ENCODE measurements at regions not wholly inside any gene's neighbourhood (a gene's known extent, or its start where the extent isn't known, plus 50 kb on each side); places are given as distances from the start of the nearest gene placed in this dataset.
A peak's percentile ranks its signal among the peaks of the same experiment; 100 is the strongest.

- intact Hi-C loops (cut with micrococcal nuclease): no loop called here
- Mint-ChIP-seq H3K27ac (no peak overlapping the region), H3K4me3 (no peak overlapping the region)
Observed at GRCh38 chr11:8777907-8778767, 95.5 kb downstream of the RPL27A start.

GRCh38 chr11:8779107-8779506, 96.5 kb downstream of the RPL27A start:
- intact Hi-C loops (cut with micrococcal nuclease): no loop called here
- Histone ChIP-seq H3K36me3 (ENCODE audit: control insufficient read depth in 2 of 3, insufficient read depth in 3 of 3, low read length in 3 of 3) (no peaks in the 10 kb centered on the region), H3K4me1 (ENCODE audit: control insufficient read depth in 2 of 2, insufficient read depth in 2 of 2, low read length in 2 of 2) (no peaks in the 10 kb centered on the region), H3K9me3 (ENCODE audit: control insufficient read depth in 2 of 3, low read length in 3 of 3) (no peaks in the 10 kb centered on the region), H3K4me3 (ENCODE audit: low read length) (no peak overlapping the region), H3K27me3 (ENCODE audit: control insufficient read depth in 2 of 2, insufficient read depth in 2 of 2, low read length in 2 of 2) (no peaks in the 10 kb centered on the region), H3K27ac (ENCODE audit: low read depth, low read length) (no peak overlapping the region)
- ChIA-PET POLR2A (no interaction called here), CTCF (no interaction called here)
- Mint-ChIP-seq H3K4me1 (peaks cover 0 to 3% (median 0%) of the 10 kb centered on the region in 7 donors), H3K27ac (no peak overlapping the region), H3K9me3 (no peaks in the 10 kb centered on the region), H3K4me3 (no peak overlapping the region), H3K36me3 (no peaks in the 10 kb centered on the region), H3K27me3 (peaks cover 8 to 31% (median 12%) of the 10 kb centered on the region in 5 donors)
- DNase-seq (no peak), ATAC-seq (peak; percentile 48)

More at GRCh38 chr11:8777907-8778767, 95.5 kb downstream of the RPL27A start:
- DNase-seq (no peak), ATAC-seq (peak; percentile 26)
- Histone ChIP-seq H3K4me1 (ENCODE audit: control insufficient read depth in 2 of 2, insufficient read depth in 2 of 2, low read length in 2 of 2) (no peaks in the 10 kb centered on the region), H3K27ac (ENCODE audit: low read depth, low read length) (no peak overlapping the region), H3K9me3 (ENCODE audit: control insufficient read depth in 2 of 3, low read length in 3 of 3) (no peaks in the 10 kb centered on the region), H3K4me3 (ENCODE audit: low read length) (no peak overlapping the region), H3K27me3 (ENCODE audit: control insufficient read depth in 2 of 2, insufficient read depth in 2 of 2, low read length in 2 of 2) (no peaks in the 10 kb centered on the region), H3K36me3 (ENCODE audit: control insufficient read depth in 2 of 3, insufficient read depth in 3 of 3, low read length in 3 of 3) (no peaks in the 10 kb centered on the region)
- ChIA-PET CTCF (interaction anchor here (0.7 kb wide), 1 partner anchor 182 kb away, joined by 3 read pairs; no protein-coding TSS in a partner anchor), POLR2A (no interaction called here)
- Mint-ChIP-seq H3K36me3 (no peaks in the 10 kb centered on the region), H3K4me1 (peaks cover 0 to 3% (median 0%) of the 10 kb centered on the region in 7 donors), H3K27me3 (peaks cover 8 to 22% (median 12%) of the 10 kb centered on the region in 5 donors), H3K9me3 (no peaks in the 10 kb centered on the region)

GRCh38 chr11:8779732-8780131, 97.1 kb downstream of the RPL27A start:
- no peak overlapping the region for H3K4me3 ChIP-seq (ENCODE audit: low read length)
- Mint-ChIP-seq H3K9me3 (no peaks in the 10 kb centered on the region), H3K36me3 (no peaks in the 10 kb centered on the region), H3K4me3 (no peak overlapping the region), H3K4me1 (no peaks in the 10 kb centered on the region), H3K27me3 (peaks cover 8 to 32% (median 12%) of the 10 kb centered on the region in 5 donors), H3K27ac (no peak overlapping the region)
- H3K9me3 ChIP-seq (ENCODE audit: control insufficient read depth in 2 of 3, low read length in 3 of 3): no peaks in the 10 kb centered on the region
- ChIA-PET POLR2A (no interaction called here), CTCF (no interaction called here)
- no peak overlapping the region for H3K27ac ChIP-seq (ENCODE audit: low read depth, low read length)
- no peaks in the 10 kb centered on the region for H3K4me1 ChIP-seq (ENCODE audit: control insufficient read depth in 2 of 2, insufficient read depth in 2 of 2, low read length in 2 of 2)
- ATAC-seq (no peak), DNase-seq (no peak)
- H3K27me3 ChIP-seq (ENCODE audit: control insufficient read depth in 2 of 2, insufficient read depth in 2 of 2, low read length in 2 of 2): no peaks in the 10 kb centered on the region
- intact Hi-C loops (cut with micrococcal nuclease): no loop called here
- H3K36me3 ChIP-seq (ENCODE audit: control insufficient read depth in 2 of 3, insufficient read depth in 3 of 3, low read length in 3 of 3): no peaks in the 10 kb centered on the region

- Mint-ChIP-seq H3K27me3 (peaks cover 8 to 33% (median 12%) of the 10 kb centered on the region in 5 donors), H3K36me3 (no peaks in the 10 kb centered on the region), H3K9me3 (no peaks in the 10 kb centered on the region), H3K4me1 (peaks cover 0 to 5% (median 0%) of the 10 kb centered on the region in 7 donors), H3K4me3 (no peak overlapping the region), H3K27ac (no peak overlapping the region)
- ChIA-PET POLR2A (no interaction called here), CTCF (no interaction called here)
- H3K4me3 ChIP-seq (ENCODE audit: low read length): no peak overlapping the region
- H3K27ac ChIP-seq (ENCODE audit: low read depth, low read length): no peak overlapping the region
- H3K4me1 ChIP-seq (ENCODE audit: control insufficient read depth in 2 of 2, insufficient read depth in 2 of 2, low read length in 2 of 2): no peaks in the 10 kb centered on the region
- H3K9me3 ChIP-seq (ENCODE audit: control insufficient read depth in 2 of 3, low read length in 3 of 3): no peaks in the 10 kb centered on the region
- no peak for DNase-seq
- intact Hi-C loops (cut with micrococcal nuclease): no loop called here
- ATAC-seq: no peak
- H3K27me3 ChIP-seq (ENCODE audit: control insufficient read depth in 2 of 2, insufficient read depth in 2 of 2, low read length in 2 of 2): no peaks in the 10 kb centered on the region
- H3K36me3 ChIP-seq (ENCODE audit: control insufficient read depth in 2 of 3, insufficient read depth in 3 of 3, low read length in 3 of 3): no peaks in the 10 kb centered on the region
Observed at GRCh38 chr11:8784954-8785353, 102.4 kb downstream of the RPL27A start.

- ChIA-PET POLR2A (no interaction called here), CTCF (no interaction called here)
- Histone ChIP-seq H3K9me3 (ENCODE audit: control insufficient read depth in 2 of 3, low read length in 3 of 3) (no peaks in the 10 kb centered on the region), H3K4me3 (ENCODE audit: low read length) (no peak overlapping the region), H3K27me3 (ENCODE audit: control insufficient read depth in 2 of 2, insufficient read depth in 2 of 2, low read length in 2 of 2) (no peaks in the 10 kb centered on the region), H3K27ac (ENCODE audit: low read depth, low read length) (no peak overlapping the region), H3K4me1 (ENCODE audit: control insufficient read depth in 2 of 2, insufficient read depth in 2 of 2, low read length in 2 of 2) (no peaks in the 10 kb centered on the region), H3K36me3 (ENCODE audit: control insufficient read depth in 2 of 3, insufficient read depth in 3 of 3, low read length in 3 of 3) (no peaks in the 10 kb centered on the region)
- intact Hi-C loops (cut with micrococcal nuclease): no loop called here
- no peak for DNase-seq
- no peak for ATAC-seq
- Mint-ChIP-seq H3K4me3 (no peak overlapping the region), H3K27ac (no peak overlapping the region), H3K4me1 (peaks cover 0 to 5% (median 0%) of the 10 kb centered on the region in 7 donors), H3K27me3 (peaks cover 6 to 29% (median 7%) of the 10 kb centered on the region in 5 donors), H3K36me3 (no peaks in the 10 kb centered on the region), H3K9me3 (no peaks in the 10 kb centered on the region)
Observed at GRCh38 chr11:8785457-8785856, 102.9 kb downstream of the RPL27A start.

- Histone ChIP-seq H3K27me3 (ENCODE audit: control insufficient read depth in 2 of 2, insufficient read depth in 2 of 2, low read length in 2 of 2) (no peaks in the 10 kb centered on the region), H3K36me3 (ENCODE audit: control insufficient read depth in 2 of 3, insufficient read depth in 3 of 3, low read length in 3 of 3) (no peaks in the 10 kb centered on the region), H3K4me1 (ENCODE audit: control insufficient read depth in 2 of 2, insufficient read depth in 2 of 2, low read length in 2 of 2) (no peaks in the 10 kb centered on the region), H3K27ac (ENCODE audit: low read depth, low read length) (no peak overlapping the region), H3K9me3 (ENCODE audit: control insufficient read depth in 2 of 3, low read length in 3 of 3) (no peaks in the 10 kb centered on the region), H3K4me3 (ENCODE audit: low read length) (no peak overlapping the region)
- ATAC-seq (no peak), DNase-seq (no peak)
- no peak overlapping the region for H3K4me3 Mint-ChIP-seq
- ChIA-PET POLR2A (no interaction called here), CTCF (no interaction called here)
- no peak overlapping the region for H3K27ac Mint-ChIP-seq
- peaks cover 0 to 5% (median 0%) of the 10 kb centered on the region in 7 donors for H3K4me1 Mint-ChIP-seq
- H3K36me3 Mint-ChIP-seq: no peaks in the 10 kb centered on the region
- intact Hi-C loops (cut with micrococcal nuclease): no loop called here
- H3K9me3 Mint-ChIP-seq: no peaks in the 10 kb centered on the region
- H3K27me3 Mint-ChIP-seq: peaks cover under 1 to 24% (median 4%) of the 10 kb centered on the region in 5 donors
Observed at GRCh38 chr11:8785998-8786397, 103.4 kb downstream of the RPL27A start.

- ChIA-PET POLR2A (interaction anchor here (0.6 kb wide), 1 partner anchor 684 kb away, joined by 3 read pairs; no protein-coding TSS in a partner anchor), CTCF (no interaction called here)
- DNase-seq (no peak), ATAC-seq (no peak)
- Histone ChIP-seq H3K4me3 (ENCODE audit: low read length) (no peak overlapping the region), H3K27me3 (ENCODE audit: control insufficient read depth in 2 of 2, insufficient read depth in 2 of 2, low read length in 2 of 2) (no peaks in the 10 kb centered on the region), H3K36me3 (ENCODE audit: control insufficient read depth in 2 of 3, insufficient read depth in 3 of 3, low read length in 3 of 3) (no peaks in the 10 kb centered on the region), H3K9me3 (ENCODE audit: control insufficient read depth in 2 of 3, low read length in 3 of 3) (no peaks in the 10 kb centered on the region), H3K27ac (ENCODE audit: low read depth, low read length) (no peak overlapping the region), H3K4me1 (ENCODE audit: control insufficient read depth in 2 of 2, insufficient read depth in 2 of 2, low read length in 2 of 2) (no peaks in the 10 kb centered on the region)
- peaks cover 0 to 16% (median 0%) of the 10 kb centered on the region in 5 donors for H3K27me3 Mint-ChIP-seq
- intact Hi-C loops (cut with micrococcal nuclease): no loop called here
- H3K4me3 Mint-ChIP-seq: no peak overlapping the region
- H3K36me3 Mint-ChIP-seq: no peaks in the 10 kb centered on the region
- H3K27ac Mint-ChIP-seq: no peak overlapping the region
- H3K4me1 Mint-ChIP-seq: peaks cover 0 to 5% (median 0%) of the 10 kb centered on the region in 7 donors
- no peaks in the 10 kb centered on the region for H3K9me3 Mint-ChIP-seq
Observed at GRCh38 chr11:8786933-8787332, 104.3 kb downstream of the RPL27A start.

Data from naive thymus-derived CD4-positive, alpha-beta T cell (primary cell).